ENCODE measurements at regions not wholly inside any gene's neighbourhood (a gene's known extent, or its start where the extent isn't known, plus 50 kb on each side); places are given as distances from the start of the nearest gene placed in this dataset.

DNA sequence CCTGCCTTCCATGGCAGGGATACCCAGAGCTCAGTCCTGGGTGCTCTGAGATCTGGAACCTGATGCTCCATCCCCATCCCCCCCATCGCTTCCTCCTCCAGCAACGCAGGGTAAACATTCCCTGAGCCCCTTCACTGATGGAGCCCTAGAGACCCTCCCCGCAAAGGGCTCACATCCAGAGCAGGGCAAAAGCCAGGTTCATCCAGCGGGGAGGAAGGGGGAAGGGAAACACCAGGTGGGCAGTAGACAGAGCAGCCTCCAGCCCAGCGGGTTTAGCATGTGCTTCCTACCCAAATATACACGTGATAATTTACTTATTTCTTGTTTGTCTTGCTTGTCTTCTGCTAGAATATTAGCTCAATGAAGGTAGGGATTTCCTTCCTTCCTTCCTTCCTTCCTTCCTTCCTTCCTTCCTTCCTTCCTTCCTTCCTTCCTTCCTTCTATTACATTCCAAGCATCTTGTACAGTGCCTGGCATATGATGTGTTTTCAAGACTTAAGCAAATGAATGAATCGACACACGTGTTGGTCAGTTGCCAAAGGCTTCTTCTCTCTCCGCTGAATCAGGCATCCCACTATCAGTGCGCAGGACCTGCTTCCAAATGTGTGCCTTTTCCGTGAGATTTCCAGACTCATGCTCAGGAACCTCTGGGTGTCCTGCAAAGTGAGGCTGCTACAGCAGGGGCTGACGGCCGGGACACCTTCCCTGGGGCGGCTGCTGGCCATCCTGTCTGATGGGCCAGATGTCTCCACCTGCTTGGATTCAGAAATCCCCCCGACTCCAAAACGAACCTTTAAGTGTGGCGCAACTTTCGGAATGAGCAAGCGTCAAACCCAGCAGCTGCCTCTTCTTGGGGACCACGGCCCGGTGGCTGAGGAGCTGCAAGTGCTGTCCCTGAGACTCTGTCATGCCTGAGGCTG, 955.1 kb downstream of the BRD1 start:
- TF ChIP-seq MYC (IDR thresholded peaks at IDR 0.05; ENCODE audit: low read depth, low read length), result no peak
- TF ChIP-seq, protein P1, sequence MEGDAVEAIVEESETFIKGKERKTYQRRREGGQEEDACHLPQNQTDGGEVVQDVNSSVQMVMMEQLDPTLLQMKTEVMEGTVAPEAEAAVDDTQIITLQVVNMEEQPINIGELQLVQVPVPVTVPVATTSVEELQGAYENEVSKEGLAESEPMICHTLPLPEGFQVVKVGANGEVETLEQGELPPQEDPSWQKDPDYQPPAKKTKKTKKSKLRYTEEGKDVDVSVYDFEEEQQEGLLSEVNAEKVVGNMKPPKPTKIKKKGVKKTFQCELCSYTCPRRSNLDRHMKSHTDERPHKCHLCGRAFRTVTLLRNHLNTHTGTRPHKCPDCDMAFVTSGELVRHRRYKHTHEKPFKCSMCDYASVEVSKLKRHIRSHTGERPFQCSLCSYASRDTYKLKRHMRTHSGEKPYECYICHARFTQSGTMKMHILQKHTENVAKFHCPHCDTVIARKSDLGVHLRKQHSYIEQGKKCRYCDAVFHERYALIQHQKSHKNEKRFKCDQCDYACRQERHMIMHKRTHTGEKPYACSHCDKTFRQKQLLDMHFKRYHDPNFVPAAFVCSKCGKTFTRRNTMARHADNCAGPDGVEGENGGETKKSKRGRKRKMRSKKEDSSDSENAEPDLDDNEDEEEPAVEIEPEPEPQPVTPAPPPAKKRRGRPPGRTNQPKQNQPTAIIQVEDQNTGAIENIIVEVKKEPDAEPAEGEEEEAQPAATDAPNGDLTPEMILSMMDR (IDR thresholded peaks at IDR 0.05; ENCODE audit: low read depth, low read length), result no peak

Data from NB4 (cell line).